ENCODE measurements at regions not wholly inside any gene's neighbourhood (a gene's known extent, or its start where the extent isn't known, plus 50 kb on each side); places are given as distances from the start of the nearest gene placed in this dataset.
"Not testable (repeated sequence)": the region's sequence is repeated elsewhere in the genome, so short reads cannot be mapped to it uniquely, and the experiment has no call there.

GRCh38 chr2:10193851-10194820 lies 71.6 kb downstream of the RRM2 start:
- DNase-seq (ENCODE audit: low spot score) = no peak
- Mint-ChIP-seq H3K9me3 (peaks cover 4% of the 10 kb centered on the region), H3K27me3 (ENCODE audit: low read depth) (no peaks in the 10 kb centered on the region), H3K36me3 (ENCODE audit: low read depth) (peaks cover 23% of the 10 kb centered on the region), H3K4me3 (no peak overlapping the region), H3K4me1 (ENCODE audit: low read depth) (no peaks in the 10 kb centered on the region), H3K27ac (no peak overlapping the region)

- H3K9me3 Mint-ChIP-seq = no peaks in the 10 kb centered on the region
- DNase-seq (ENCODE audit: low spot score) = no peak
- H3K36me3 Mint-ChIP-seq (ENCODE audit: low read depth) = peaks cover 13% of the 10 kb centered on the region
- no peak overlapping the region for H3K27ac Mint-ChIP-seq
- H3K4me1 Mint-ChIP-seq (ENCODE audit: low read depth) = no peaks in the 10 kb centered on the region
- H3K4me3 Mint-ChIP-seq = no peak overlapping the region
- no peaks in the 10 kb centered on the region for H3K27me3 Mint-ChIP-seq (ENCODE audit: low read depth)
Observed at GRCh38 chr2:10195278-10196109, 73.0 kb downstream of the RRM2 start.

GRCh38 chr2:10196110-10196892 lies 73.8 kb downstream of the RRM2 start:
- Mint-ChIP-seq H3K27me3 (ENCODE audit: low read depth) (no peaks in the 10 kb centered on the region), H3K4me3 (no peak overlapping the region), H3K27ac (no peak overlapping the region), H3K4me1 (ENCODE audit: low read depth) (no peaks in the 10 kb centered on the region), H3K9me3 (no peaks in the 10 kb centered on the region), H3K36me3 (ENCODE audit: low read depth) (peaks cover 10% of the 10 kb centered on the region)
- DNase-seq (ENCODE audit: low spot score) = no peak

GRCh38 chr2:10196948-10197696 lies 74.6 kb downstream of the RRM2 start:
- H3K27ac Mint-ChIP-seq = no peak overlapping the region
- H3K36me3 Mint-ChIP-seq (ENCODE audit: low read depth) = peaks cover 10% of the 10 kb centered on the region
- H3K9me3 Mint-ChIP-seq = no peaks in the 10 kb centered on the region
- DNase-seq (ENCODE audit: low spot score) = no peak
- no peaks in the 10 kb centered on the region for H3K27me3 Mint-ChIP-seq (ENCODE audit: low read depth)
- no peaks in the 10 kb centered on the region for H3K4me1 Mint-ChIP-seq (ENCODE audit: low read depth)
- H3K4me3 Mint-ChIP-seq = no peak overlapping the region

GRCh38 chr2:10197697-10198076 lies 75.1 kb downstream of the RRM2 start:
- no peaks in the 10 kb centered on the region for H3K4me1 Mint-ChIP-seq (ENCODE audit: low read depth)

GRCh38 chr2:10198482-10198881 lies 75.9 kb downstream of the RRM2 start:
- H3K4me3 Mint-ChIP-seq; H3K27me3 Mint-ChIP-seq (ENCODE audit: low read depth); DNase-seq (ENCODE audit: low spot score); H3K27ac Mint-ChIP-seq; H3K4me1 Mint-ChIP-seq (ENCODE audit: low read depth); H3K9me3 Mint-ChIP-seq: not testable (repeated sequence)
- H3K36me3 Mint-ChIP-seq (ENCODE audit: low read depth) = peaks cover 11% of the 10 kb centered on the region

More at GRCh38 chr2:10197697-10198076, 75.1 kb downstream of the RRM2 start:
- no peak overlapping the region for H3K27ac Mint-ChIP-seq
- no peak for DNase-seq (ENCODE audit: low spot score)
- no peaks in the 10 kb centered on the region for H3K9me3 Mint-ChIP-seq
- no peaks in the 10 kb centered on the region for H3K27me3 Mint-ChIP-seq (ENCODE audit: low read depth)
- peaks cover 10% of the 10 kb centered on the region for H3K36me3 Mint-ChIP-seq (ENCODE audit: low read depth)
- no peak overlapping the region for H3K4me3 Mint-ChIP-seq

GRCh38 chr2:10201201-10201600 lies 78.7 kb downstream of the RRM2 start:
- Mint-ChIP-seq H3K27ac (no peak overlapping the region), H3K9me3 (no peaks in the 10 kb centered on the region), H3K36me3 (ENCODE audit: low read depth) (peaks cover 15% of the 10 kb centered on the region), H3K4me3 (no peak overlapping the region), H3K4me1 (ENCODE audit: low read depth) (no peaks in the 10 kb centered on the region), H3K27me3 (ENCODE audit: low read depth) (no peaks in the 10 kb centered on the region)
- DNase-seq (ENCODE audit: low spot score) = no peak

GRCh38 chr2:10202131-10202665 lies 79.7 kb downstream of the RRM2 start:
- no peak for DNase-seq (ENCODE audit: low spot score)
- H3K27me3 Mint-ChIP-seq (ENCODE audit: low read depth) = no peaks in the 10 kb centered on the region
- H3K27ac Mint-ChIP-seq = no peak overlapping the region

GRCh38 chr2:10204326-10205161 lies 82.0 kb downstream of the RRM2 start:
- no peak for DNase-seq (ENCODE audit: low spot score)
- H3K4me1 Mint-ChIP-seq (ENCODE audit: low read depth) = no peaks in the 10 kb centered on the region
- H3K27ac Mint-ChIP-seq = no peak overlapping the region
- no peaks in the 10 kb centered on the region for H3K9me3 Mint-ChIP-seq
- H3K27me3 Mint-ChIP-seq (ENCODE audit: low read depth) = no peaks in the 10 kb centered on the region
- H3K4me3 Mint-ChIP-seq = no peak overlapping the region
- peaks cover 17% of the 10 kb centered on the region for H3K36me3 Mint-ChIP-seq (ENCODE audit: low read depth)

More at GRCh38 chr2:10202131-10202665, 79.7 kb downstream of the RRM2 start:
- Mint-ChIP-seq H3K4me3 (no peak overlapping the region), H3K36me3 (ENCODE audit: low read depth) (peaks cover 19% of the 10 kb centered on the region), H3K4me1 (ENCODE audit: low read depth) (no peaks in the 10 kb centered on the region), H3K9me3 (no peaks in the 10 kb centered on the region)

GRCh38 chr2:10205162-10205475 lies 82.6 kb downstream of the RRM2 start:
- no peaks in the 10 kb centered on the region for H3K4me1 Mint-ChIP-seq (ENCODE audit: low read depth)
- H3K4me3 Mint-ChIP-seq = no peak overlapping the region
- no peaks in the 10 kb centered on the region for H3K27me3 Mint-ChIP-seq (ENCODE audit: low read depth)
- H3K9me3 Mint-ChIP-seq = no peaks in the 10 kb centered on the region
- no peak for DNase-seq (ENCODE audit: low spot score)
- H3K27ac Mint-ChIP-seq = no peak overlapping the region
- peaks cover 17% of the 10 kb centered on the region for H3K36me3 Mint-ChIP-seq (ENCODE audit: low read depth)

- H3K36me3 Mint-ChIP-seq (ENCODE audit: low read depth) = peaks cover 19% of the 10 kb centered on the region
- no peak overlapping the region for H3K27ac Mint-ChIP-seq
- H3K27me3 Mint-ChIP-seq (ENCODE audit: low read depth) = no peaks in the 10 kb centered on the region
- no peaks in the 10 kb centered on the region for H3K9me3 Mint-ChIP-seq
- no peaks in the 10 kb centered on the region for H3K4me1 Mint-ChIP-seq (ENCODE audit: low read depth)
- H3K4me3 Mint-ChIP-seq = no peak overlapping the region
- no peak for DNase-seq (ENCODE audit: low spot score)
Observed at GRCh38 chr2:10208736-10209135, 86.2 kb downstream of the RRM2 start.

- Mint-ChIP-seq H3K27ac (no peak overlapping the region), H3K36me3 (ENCODE audit: low read depth) (peaks cover 19% of the 10 kb centered on the region), H3K4me3 (no peak overlapping the region), H3K9me3 (no peaks in the 10 kb centered on the region), H3K4me1 (ENCODE audit: low read depth) (no peaks in the 10 kb centered on the region), H3K27me3 (ENCODE audit: low read depth) (no peaks in the 10 kb centered on the region)
- no peak for DNase-seq (ENCODE audit: low spot score)
Observed at GRCh38 chr2:10209406-10209935, 86.9 kb downstream of the RRM2 start.
